IMR-90 (cell line): ENCODE measurements at regions not wholly inside any gene's neighbourhood (a gene's known extent, or its start where the extent isn't known, plus 50 kb on each side); places are given as distances from the start of the nearest gene placed in this dataset.

Source experiments
- CEBPB ChIP-seq: IDR thresholded peaks from 2 replicates; pipeline ENCODE4 v1.6.1; 2012; ENCODE audit warnings: low read depth, low read length, improper control_type of control experiment
- CTCF ChIP-seq: conservative IDR thresholded peaks from 2 replicates; pipeline ENCODE4 v1.5.1; 2012; ENCODE audit warnings: mild to moderate bottlenecking, low read depth, low read length, improper control_type of control experiment
- POLR2A ChIP-seq: IDR thresholded peaks from 2 replicates; pipeline ENCODE4 v1.6.1; 2012; ENCODE audit warnings: mild to moderate bottlenecking, low read depth, low read length
- RAD21 ChIP-seq: IDR thresholded peaks from 2 replicates; pipeline ENCODE4 v1.6.1; 2012; ENCODE audit warnings: low read length, improper control_type of control experiment

- TF ChIP-seq CTCF = no peak
- no peak for TF ChIP-seq CEBPB
- no peak for TF ChIP-seq POLR2A
- no peak for TF ChIP-seq RAD21
Measured at GRCh38 chr1:10877894-10878293, 81.4 kb upstream of the CASZ1 start.
